ENCODE measurements at regions not wholly inside any gene's neighbourhood (a gene's known extent, or its start where the extent isn't known, plus 50 kb on each side); places are given as distances from the start of the nearest gene placed in this dataset.

DNA sequence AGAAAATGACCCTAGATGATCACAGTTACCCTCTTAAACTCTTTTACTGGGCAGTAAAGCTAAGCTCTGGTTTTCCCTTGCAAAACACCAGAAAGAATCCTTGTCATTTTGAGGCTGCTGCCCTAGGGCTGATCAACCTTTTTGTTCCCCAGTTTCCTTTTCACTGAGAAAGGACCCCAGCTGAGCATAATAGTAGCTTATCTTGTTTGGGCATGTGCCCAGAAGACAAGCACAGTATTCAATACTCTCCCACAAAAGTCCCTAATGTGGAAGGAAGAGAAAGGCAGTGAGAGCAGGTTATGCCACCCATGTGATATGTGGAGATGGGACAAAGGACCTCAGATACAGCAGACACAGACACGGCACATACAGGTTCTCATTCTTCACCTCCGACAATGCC lies 332.6 kb upstream of the TMPO start:
- no peak for DNase-seq (ENCODE audit: low read depth in 2 of 2, low spot score in 1 of 2)

DNA sequence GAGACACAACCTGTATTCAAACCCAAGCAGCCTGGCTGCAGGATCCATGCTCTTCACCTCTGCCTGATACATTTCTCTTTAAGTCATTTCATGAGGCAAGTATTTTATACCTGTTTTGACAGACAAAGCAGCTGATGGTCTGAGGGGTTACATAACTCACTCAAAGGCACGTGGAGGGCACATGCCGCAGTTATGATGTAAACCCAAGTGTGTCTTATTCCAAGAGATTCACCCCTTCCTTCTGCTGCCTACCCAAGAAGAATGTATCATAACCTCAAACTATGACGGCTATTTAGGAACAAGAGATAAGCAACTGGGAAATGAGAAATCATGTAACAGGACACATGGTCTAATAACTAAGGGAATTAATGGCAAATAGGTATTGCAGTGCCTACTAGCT lies 329.8 kb upstream of the TMPO start:
- no peak for DNase-seq (ENCODE audit: low read depth in 2 of 2, low spot score in 1 of 2)

DNA sequence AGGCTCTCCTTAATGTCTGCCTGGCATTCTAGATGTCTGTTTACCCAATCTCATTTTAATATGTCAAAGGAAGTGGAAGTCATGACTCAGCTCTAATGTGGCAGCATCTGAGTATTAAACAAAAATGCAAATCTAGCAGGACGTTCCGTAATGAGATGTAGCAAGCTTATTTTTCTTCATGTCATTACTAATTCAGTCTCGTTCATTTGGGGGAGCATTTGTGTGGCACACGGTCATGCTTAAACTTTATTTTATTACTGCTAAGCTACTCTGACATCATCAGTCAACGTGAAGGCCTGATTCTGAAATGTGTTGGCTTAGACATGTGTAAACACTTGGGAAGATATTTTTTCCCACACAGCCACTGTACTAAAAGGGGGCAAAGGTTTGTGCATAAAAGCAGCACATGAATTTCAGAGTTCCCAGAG lies 326.7 kb upstream of the TMPO start:
- no peak for DNase-seq (ENCODE audit: low read depth in 2 of 2, low spot score in 1 of 2)

DNA sequence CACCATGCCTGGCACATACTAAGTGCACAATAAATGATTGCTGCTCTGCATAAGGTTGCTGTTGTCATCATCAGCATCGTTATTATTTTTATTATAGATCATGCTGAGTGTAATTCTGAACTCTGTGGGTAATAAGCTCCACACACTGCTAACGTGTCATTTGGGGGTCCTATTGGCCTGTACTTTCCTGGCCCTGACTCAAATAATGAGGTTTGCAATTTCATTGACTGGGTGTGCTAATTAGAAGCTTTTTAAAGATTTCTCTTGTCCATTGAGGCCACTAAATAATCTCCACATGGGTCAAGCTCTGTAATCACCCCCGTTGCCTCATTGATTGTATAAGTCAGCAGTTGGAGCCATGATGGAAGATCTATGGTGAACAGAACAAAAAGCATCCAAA lies 320.8 kb upstream of the TMPO start:
- DNase-seq (ENCODE audit: low read depth in 2 of 2, low spot score in 1 of 2): no peak

DNA sequence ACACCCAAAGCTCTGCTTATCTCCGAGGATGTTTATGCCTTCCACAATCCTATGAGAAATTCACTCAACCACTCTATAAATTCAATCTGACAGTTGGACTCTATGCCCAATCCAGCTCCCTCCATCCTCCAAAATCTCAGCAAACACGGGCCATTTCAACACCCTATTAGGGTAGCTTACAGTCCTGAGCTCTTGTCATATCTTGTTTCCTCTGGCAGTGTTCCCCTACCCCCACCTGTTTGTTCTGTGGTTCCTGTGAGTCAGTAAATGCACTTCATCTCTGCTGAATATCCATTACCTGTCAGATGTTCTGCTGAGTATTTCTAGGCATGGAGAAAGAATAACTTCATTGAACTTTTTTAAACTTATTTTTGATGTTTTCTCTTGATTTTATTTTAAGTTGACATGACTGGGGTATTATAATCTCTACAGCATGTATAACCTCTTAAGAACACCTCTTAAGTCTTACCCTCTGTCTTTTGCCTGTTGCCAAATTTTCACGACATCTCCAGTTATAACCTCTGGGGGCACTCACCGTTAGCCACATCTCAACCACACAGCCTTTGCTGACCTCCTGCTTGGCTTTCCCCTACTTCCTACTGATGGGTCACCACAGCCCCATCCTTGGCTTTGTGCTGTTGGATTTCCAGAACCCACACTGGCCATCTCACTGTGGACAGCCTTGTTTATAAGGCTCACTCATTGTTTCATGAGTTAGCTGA lies 317.0 kb upstream of the TMPO start:
- DNase-seq (ENCODE audit: low read depth in 2 of 2, low spot score in 1 of 2): no peak

DNA sequence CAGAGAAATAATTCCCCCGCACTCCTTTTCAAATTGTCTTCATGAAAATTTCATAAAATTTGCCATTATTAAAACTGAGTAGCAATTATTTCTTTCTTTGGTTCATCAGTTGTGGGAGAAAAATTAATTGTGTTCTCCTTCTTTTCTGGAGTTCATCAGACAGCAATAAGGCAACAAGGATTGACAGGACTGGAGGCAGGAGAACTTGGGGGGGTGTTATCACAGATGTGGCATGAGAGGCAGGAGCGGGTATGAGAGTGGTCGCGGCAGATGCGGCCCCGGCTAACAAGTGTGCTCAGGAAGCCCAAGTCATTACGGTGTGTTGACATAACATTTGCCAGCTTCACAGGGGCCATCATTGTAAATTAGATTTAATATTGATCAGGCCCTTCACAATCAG lies 306.6 kb upstream of the TMPO start:
- no peak for DNase-seq (ENCODE audit: low read depth in 2 of 2, low spot score in 1 of 2)

DNA sequence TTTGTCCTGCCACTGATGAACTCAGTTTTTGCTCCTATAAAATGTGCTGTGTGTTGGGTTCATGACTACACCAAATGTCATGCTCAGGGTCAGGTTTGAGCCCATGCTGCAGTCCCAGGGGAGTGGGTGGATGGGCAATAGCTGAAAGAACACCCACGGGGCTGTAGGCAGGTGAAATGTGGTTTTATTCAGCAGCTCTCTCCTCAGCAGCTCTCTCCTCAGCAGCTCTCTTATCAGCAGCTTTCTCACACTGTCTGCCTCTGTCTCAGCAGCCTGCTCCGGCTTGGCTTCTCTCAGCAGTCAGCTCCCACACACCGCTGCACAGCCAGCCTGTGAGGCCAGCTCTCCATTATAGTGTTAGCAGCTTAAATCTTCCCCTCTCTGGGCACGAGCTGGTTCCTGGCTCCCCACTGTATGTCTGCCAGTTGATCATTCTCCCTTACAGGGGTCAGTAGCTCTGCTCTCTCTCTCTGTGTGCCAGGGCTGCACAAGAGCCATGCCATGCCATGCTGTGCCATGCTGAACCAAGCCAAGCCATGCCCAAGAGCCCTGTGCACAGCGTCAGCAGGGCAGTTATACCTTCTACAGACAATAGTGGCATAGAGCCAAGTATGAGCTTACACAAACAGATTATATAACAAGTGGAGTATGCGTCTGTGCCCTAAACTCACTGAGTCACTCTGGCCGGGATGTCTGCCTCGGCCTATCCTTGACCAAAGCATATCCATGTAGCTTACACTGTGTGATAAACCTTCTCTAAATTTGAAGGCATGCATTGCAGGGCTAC lies 303.3 kb upstream of the TMPO start:
- no peak for DNase-seq (ENCODE audit: low read depth in 2 of 2, low spot score in 1 of 2)

DNA sequence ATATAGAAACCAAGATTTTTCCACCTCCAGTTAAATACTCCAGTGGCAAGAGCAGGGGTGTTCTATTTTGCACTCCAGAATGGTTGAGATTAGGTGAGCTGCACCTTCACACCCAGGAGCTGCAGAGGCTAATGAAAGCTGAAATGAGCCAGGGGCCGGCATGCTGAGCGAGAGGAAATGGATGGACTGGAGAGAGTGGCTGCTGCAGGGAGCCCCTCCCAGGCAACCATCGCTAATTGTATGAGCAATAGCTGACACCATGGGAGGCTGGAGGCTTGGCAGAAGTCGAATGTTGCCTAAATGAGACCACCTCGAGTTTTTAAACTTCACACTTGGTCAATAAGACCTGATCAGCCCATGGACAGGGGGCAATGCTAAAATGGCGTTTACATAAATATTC lies 301.8 kb upstream of the TMPO start:
- DNase-seq (ENCODE audit: low read depth in 2 of 2, low spot score in 1 of 2): no peak

DNA sequence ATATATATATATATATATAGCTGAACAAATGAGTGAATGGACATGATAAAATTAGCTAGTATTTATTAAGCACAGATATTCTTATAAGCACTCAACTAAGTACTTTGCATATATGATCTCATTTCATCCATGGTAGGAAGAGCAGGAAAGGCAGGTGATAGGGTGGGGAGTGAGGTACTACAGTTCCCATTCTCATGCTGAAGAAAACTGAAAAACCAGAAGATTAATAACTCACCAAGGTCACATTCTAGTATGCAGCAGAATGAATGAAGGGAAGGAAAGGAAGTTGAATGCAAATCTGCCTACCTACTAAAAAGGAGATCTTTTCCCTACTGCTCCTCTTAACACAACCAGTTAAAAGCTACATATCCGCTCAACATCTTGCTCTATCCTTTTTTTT lies 298.1 kb upstream of the TMPO start:
- no peak for DNase-seq (ENCODE audit: low read depth in 2 of 2, low spot score in 1 of 2)

DNA sequence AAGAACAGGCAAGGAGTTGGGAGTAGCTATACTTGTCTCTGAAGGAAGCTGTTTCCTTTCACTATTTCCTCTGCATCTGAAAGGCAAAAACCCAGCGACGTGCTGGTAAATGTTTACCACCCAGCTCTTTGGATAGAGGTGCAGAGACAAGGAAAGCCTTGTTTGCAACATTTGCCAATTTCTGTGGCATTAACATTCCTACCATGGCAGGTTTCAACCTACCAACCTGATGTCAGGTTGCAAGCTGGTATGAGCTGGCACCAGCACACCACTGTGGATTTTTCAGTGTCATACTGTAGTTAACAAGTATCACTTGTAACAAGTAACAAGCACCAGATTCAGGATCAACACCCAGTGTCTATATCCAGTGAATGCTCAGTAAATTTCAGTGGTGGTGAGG lies 294.8 kb upstream of the TMPO start:
- DNase-seq (ENCODE audit: low read depth in 2 of 2, low spot score in 1 of 2): no peak

DNA sequence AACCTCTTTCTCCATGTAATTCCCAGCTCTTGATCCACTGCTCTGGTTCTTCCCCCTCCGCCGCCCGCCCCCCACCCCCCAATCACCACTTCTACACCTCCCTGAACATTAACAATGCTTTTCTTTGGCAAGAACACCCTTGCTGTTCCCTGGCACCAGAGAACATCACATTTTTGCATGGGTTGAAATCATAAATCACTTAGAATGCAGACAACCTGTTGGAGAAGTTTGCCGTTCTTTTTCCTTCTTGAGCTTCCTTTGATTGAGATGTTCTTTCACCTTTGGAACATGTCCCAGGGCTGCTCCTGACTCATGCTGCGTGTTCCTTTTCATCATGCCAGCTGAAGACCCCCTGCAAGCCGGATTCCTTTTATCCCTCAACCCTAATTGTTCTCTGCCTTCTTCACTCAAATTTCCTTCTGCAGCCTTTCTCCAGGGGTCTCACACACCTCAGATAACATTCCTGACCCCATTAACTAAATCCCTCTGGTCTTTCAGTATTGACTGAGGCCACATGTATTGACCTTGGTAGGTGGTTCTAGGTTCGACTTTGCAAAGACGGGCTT lies 294.1 kb upstream of the TMPO start:
- DNase-seq (ENCODE audit: low read depth in 2 of 2, low spot score in 1 of 2): no peak

DNA sequence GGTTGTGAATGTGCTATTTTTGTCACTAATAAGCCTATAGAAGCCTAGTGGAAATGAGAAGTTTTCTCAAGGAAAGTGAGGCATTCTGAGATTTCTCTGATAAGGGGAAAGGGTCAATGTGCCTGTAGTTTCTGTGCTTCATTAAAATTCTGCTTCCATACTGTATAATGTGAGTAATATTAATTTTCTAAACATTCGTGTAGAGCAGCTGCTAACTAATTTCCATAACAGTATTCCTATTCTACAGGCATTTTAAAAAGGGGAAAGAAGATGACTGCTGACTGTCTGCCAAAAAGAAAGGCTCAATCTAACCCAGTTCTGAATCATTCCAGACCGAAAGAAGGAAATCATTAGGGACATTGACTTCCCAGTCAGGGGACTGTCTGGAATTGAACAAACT lies 293.3 kb upstream of the TMPO start:
- no peak for DNase-seq (ENCODE audit: low read depth in 2 of 2, low spot score in 1 of 2)

DNA sequence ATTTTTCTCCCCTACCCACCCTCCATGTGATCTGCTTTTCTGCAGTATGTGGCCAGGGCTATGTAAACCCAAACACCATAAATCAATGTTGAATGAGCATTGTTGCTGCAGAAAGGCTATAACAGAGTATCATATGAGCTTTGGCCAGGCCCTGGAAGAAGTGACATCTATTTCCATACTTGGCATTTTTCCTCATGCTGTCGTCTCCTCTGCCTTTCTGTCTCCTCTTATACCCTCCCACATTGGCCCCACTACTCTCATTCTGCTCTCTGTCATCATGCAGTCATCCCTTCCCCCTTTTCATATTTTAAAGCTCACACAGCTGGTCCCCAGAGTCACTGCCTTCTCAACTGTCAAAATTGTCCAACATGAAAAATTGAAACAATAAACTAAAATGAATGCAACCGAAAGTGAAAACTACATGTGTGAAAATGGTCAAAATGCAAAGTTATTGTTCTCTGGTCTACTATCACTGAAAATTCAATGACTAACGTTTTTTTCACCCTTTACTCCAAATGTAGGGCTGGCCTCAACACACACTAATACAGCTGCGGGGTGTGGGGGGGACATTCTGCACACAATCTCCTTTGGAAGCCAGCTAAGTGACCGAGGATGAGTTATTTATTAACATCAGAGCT lies 290.7 kb upstream of the TMPO start:
- DNase-seq (ENCODE audit: low read depth in 2 of 2, low spot score in 1 of 2): no peak

DNA sequence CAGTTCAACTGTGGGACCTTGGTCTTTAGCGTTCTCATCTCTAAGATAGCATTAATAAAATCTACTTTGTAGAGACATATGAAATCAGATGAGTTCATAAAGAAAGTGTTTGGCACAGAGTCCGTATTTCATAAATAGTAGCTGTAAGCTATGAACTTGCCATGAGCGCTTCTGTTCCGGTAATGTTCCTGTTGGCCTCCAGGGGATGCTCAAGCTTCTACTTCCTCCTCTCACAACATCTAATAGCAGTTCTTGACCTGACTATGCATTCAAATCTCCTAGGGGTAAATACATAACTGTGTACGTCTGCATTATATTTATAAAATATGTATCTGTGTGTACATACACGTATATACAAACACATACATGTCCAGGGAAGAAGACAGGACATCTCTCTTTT lies 288.2 kb upstream of the TMPO start:
- DNase-seq (ENCODE audit: low read depth in 2 of 2, low spot score in 1 of 2): no peak

DNA sequence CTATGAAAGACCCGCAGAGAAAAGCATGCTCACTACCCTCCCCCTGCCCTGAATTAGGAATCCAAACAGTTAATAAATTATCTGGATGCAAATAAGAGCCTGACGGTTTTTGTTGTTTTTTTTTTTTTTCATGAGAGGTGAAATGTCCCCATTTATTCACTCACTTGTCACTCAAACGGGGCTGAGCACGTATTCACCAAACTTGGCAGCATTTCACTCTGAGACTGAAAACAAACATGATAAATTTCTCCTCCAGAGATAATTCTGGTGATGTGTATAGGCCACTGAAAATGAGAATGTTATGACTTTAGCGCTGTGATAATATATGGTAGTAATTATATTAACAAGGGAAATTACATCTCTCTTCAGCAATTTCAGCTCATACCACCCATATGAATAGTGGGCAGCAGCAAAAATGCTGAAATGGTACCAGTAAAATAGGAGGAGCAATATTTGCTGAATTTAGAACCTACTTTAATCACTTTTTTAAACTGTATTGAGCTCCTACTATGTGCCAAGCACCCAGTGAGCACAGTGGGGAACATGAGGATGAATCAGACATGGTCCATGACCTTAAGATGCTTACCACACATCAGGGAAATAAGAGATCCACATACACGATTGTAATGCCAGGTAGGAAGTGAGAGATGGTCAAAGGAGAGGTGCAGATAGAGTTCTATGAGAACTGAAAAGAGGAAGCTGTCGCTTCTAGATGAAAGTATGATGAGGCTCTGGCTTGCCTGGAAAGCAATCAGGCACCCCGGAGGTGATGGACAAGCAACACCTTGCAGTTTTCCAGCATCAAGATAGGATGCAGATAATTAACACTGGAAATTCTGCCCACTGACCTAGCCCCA lies 286.5 kb upstream of the TMPO start:
- no peak for DNase-seq (ENCODE audit: low read depth in 2 of 2, low spot score in 1 of 2)

DNA sequence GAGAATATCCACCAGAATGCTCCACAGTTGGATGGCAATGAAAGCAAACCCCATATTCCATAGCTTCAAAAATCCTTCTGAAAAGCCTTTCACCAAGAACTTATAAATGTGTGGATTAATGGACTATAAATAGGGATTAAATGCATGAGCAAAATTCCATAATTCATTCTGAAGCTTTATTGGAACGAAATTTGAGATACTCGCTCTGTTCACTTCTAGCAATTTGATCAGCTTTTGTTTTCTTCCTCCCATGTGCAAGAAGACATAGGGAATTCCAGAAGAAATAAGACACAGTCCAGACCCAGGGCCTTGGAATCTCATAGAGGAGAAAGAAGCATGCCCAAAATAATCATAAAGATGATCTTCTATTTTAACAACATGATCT lies 285.9 kb upstream of the TMPO start:
- DNase-seq (ENCODE audit: low read depth in 2 of 2, low spot score in 1 of 2): no peak

DNA sequence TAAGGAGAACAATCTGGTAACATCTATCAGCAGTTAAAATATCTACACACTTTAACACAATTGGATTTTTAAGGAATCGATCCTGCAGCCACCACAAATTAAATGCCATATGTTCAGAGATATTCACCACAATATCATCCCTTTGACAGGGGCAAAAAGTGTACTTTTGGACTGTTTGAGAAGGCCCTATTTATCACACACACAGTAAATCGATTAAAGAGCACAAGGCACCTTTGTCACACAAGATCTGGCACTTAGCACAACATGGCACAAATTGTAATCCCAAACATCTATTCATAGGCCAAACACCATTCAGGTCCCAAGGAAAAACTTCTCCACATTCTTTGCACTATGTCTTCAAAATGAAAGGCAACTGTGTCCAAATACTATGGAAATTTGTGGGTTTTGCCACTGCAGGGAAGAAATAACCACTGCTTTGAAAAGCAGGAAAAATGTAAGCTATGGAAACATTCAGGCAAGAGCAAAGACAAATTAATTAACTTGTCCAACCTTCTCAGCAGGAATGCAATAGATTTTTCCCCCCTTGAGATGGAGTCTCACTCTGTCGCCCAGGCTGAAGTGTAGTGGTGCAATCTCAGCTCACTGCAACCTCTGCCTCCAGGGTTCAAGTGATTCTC lies 282.5 kb upstream of the TMPO start:
- no peak for DNase-seq (ENCODE audit: low read depth in 2 of 2, low spot score in 1 of 2)

DNA sequence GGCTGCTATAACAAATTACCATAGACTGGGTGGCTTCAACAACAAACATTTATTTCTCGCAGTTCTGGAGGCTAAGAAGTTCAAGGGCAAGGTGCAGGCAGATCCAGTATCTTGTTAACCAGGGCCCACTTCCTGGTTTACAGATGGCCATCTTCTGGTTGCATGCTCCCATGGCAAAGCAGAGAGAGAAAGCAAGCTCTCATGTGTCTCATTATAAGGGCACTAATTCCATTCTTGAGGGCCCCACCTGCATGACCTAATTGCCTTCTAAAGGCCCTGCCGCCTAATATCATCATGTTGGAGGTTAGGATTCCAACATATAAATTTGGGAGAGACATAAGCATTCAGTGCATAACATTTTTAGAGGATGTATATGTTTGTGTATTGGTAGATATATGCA lies 280.1 kb upstream of the TMPO start:
- DNase-seq (ENCODE audit: low read depth in 2 of 2, low spot score in 1 of 2): no peak

DNA sequence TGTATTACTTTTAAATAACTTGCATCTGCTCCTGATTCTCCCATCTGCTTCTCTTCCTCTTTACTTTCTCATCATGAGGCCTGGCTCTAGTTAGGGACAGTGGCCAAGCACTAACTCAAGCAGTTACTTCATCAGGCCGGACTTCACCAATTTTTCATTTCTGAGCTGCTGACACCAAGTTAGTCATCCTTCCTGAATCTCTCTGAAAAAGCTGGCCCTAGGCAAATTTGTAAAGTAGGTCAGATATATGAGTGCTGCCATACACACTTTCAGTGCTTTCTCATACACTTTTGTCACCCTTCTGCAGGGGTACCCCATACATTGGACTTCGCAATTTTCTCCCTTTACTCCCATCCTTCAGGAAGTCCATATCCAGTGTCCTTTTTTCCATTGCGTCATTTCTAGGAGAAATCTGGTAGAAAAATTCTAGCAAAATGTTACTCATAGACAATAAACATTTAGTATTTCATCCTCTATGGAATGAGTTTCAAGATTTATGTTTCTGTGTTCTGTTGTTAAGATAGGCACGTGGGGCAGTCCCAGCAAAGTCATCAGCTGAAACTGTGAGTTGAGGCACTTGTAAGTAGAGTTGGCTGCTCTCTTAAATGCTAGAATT lies 276.8 kb upstream of the TMPO start:
- DNase-seq (ENCODE audit: low read depth in 2 of 2, low spot score in 1 of 2): no peak

DNA sequence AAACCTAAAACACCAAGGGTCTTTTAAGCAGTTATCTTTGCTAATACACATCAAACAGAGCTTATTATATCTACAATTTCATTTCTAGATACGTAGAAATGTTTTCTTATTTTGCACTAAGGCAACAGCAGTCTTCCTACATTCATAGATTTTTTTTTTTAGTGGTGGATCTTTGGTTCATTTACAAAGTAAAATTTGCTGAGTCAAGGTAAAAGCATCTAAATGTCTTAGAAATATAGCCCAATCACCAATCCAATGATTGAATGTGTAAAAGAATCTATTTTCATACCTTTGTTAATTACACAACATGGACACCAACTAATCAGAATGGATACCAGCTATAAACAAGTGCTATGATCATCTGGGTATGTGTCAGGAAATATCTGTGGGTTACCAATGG lies 272.2 kb upstream of the TMPO start:
- DNase-seq (ENCODE audit: low read depth in 2 of 2, low spot score in 1 of 2): no peak
